Neural progenitor cell (in vitro differentiated cells): ENCODE measurements at regions not wholly inside any gene's neighbourhood (a gene's known extent, or its start where the extent isn't known, plus 50 kb on each side); places are given as distances from the start of the nearest gene placed in this dataset.

ENCODE experiments used
- DNase-seq: peaks from one replicate; pipeline ENCODE4 v3.0.0-alpha.2; 2016; ENCODE audit warnings: low spot score
- H2AFZ ChIP-seq: fragments of 200-600 bp; sonication (generic); replicated peaks from 2 replicates; pipeline ENCODE4 v1.6.1; 2016; ENCODE audit warnings: antibody characterized with exemption
- H3F3A ChIP-seq: fragments of 200-600 bp; sonication (generic); 2 replicates; pipeline ENCODE4 v1.6.1; 2016; ENCODE audit warnings: antibody characterized with exemption, low read depth
- H3K27ac ChIP-seq: fragments of 200-600 bp; sonication (generic); 2 replicates; pipeline ENCODE4 v1.5.1; 2016; ENCODE audit warnings: mild to moderate bottlenecking
- H3K27me3 ChIP-seq: fragments of 200-600 bp; sonication (generic); 2 replicates; pipeline ENCODE4 v1.6.1; 2016; ENCODE audit warnings: mild to moderate bottlenecking, moderate library complexity
- H3K36me3 ChIP-seq: fragments of 200-600 bp; sonication (generic); 2 replicates; pipeline ENCODE4 v1.5.1; 2016
- H3K4me1 ChIP-seq: fragments of 200-600 bp; sonication (generic); 2 replicates; pipeline ENCODE4 v1.6.1; 2016; ENCODE audit warnings: mixed run types
- H3K4me2 ChIP-seq: fragments of 200-600 bp; sonication (generic); 2 replicates; pipeline ENCODE4 v1.6.1; 2016
- H3K4me3 ChIP-seq: fragments of 200-600 bp; sonication (generic); 2 replicates; pipeline ENCODE4 v1.5.1; 2016
- H3K79me2 ChIP-seq: fragments of 200-600 bp; sonication (generic); 2 replicates; pipeline ENCODE4 v1.6.1; 2016; ENCODE audit warnings: low read depth
- H3K9ac ChIP-seq: fragments of 200-600 bp; sonication (generic); 2 replicates; pipeline ENCODE4 v1.6.1; 2016
- H3K9me3 ChIP-seq: fragments of 200-600 bp; sonication (generic); 2 replicates; pipeline ENCODE4 v1.5.1; 2016; ENCODE audit warnings: low read depth
- H4K20me1 ChIP-seq: fragments of 200-600 bp; sonication (generic); 2 replicates; pipeline ENCODE4 v1.6.1; 2016; ENCODE audit warnings: low read depth
- H3K27ac Mint-ChIP-seq: 3 replicates; pipeline ENCODE4 v1.8.0; 2021; ENCODE audit warnings: mixed read lengths
- H3K27me3 Mint-ChIP-seq: 2 replicates; pipeline ENCODE4 v1.8.0; 2022; ENCODE audit warnings: low read depth, mild to moderate bottlenecking, inconsistent platforms, moderate library complexity, mixed read lengths; ENCODE audit not compliant: insufficient read depth
- H3K36me3 Mint-ChIP-seq: 3 replicates; pipeline ENCODE4 v1.8.0; 2021; ENCODE audit warnings: mixed read lengths
- H3K4me1 Mint-ChIP-seq: 3 replicates; pipeline ENCODE4 v1.8.0; 2021; ENCODE audit warnings: mixed read lengths
- H3K4me3 Mint-ChIP-seq: 3 replicates; pipeline ENCODE4 v1.8.0; 2021; ENCODE audit warnings: mild to moderate bottlenecking, moderate library complexity, mixed read lengths
- H3K9me3 Mint-ChIP-seq: 3 replicates; pipeline ENCODE4 v1.8.0; 2020; ENCODE audit warnings: mixed read lengths
- CTCF ChIP-seq: fragments of 200-600 bp; sonication (generic); IDR thresholded peaks from 2 replicates; pipeline ENCODE4 v1.5.1; 2017; ENCODE audit warnings: antibody characterized with exemption, mild to moderate bottlenecking
- EZH2 ChIP-seq: fragments of 200-600 bp; sonication (generic); IDR thresholded peaks from 2 replicates; pipeline ENCODE4 v1.6.1; 2017; ENCODE audit warnings: antibody characterized with exemption, mild to moderate bottlenecking, moderate library complexity
- EZH2phosphoT487 ChIP-seq: fragments of 200-600 bp; sonication (generic); IDR thresholded peaks from 2 replicates; pipeline ENCODE4 v1.6.1; 2017; ENCODE audit warnings: antibody characterized with exemption

DNA sequence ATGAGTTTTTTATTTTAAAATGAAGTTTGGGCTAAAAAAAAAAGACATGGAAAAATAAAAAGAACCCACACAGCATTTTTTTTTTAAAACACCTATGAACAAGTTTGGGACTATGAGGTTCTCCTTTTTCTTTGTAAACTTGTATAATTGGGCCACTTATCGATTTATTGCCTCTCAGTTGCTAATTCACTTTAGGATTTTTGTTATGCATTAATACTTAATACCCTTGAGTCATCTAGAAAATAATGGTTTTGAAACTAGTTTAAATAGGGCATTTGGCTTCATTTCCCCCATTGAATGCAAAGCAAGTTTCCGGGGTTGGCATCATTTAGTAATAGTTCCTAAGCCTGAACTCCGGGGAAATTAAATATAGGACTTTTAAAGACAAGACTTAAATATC is 312.8 kb upstream of the RGS6 start:
- DNase-seq = no peak
- TF ChIP-seq EZH2phosphoT487 = no peak
- TF ChIP-seq CTCF = no peak
- no peak for TF ChIP-seq EZH2
- Histone ChIP-seq H3K9me3 (no peaks in the 10 kb centered on the region), H3K27me3 (no peaks in the 10 kb centered on the region), H3K4me1 (peaks cover 4% of the 10 kb centered on the region), H3K4me3 (no peak overlapping the region), H3K9ac (no peak overlapping the region), H3K36me3 (no peaks in the 10 kb centered on the region), H3K79me2 (no peaks in the 10 kb centered on the region), H3K27ac (no peak overlapping the region), H3K4me2 (no peak overlapping the region), H2AFZ (no peak overlapping the region), H4K20me1 (no peaks in the 10 kb centered on the region), H3F3A (no peaks in the 10 kb centered on the region)
- H3K4me1 Mint-ChIP-seq = peaks cover 7% of the 10 kb centered on the region
- H3K4me3 Mint-ChIP-seq = no peak overlapping the region
- no peak overlapping the region for H3K27ac Mint-ChIP-seq
- H3K36me3 Mint-ChIP-seq = peaks cover 22% of the 10 kb centered on the region
- H3K27me3 Mint-ChIP-seq = no peaks in the 10 kb centered on the region
- H3K9me3 Mint-ChIP-seq = no peaks in the 10 kb centered on the region

DNA sequence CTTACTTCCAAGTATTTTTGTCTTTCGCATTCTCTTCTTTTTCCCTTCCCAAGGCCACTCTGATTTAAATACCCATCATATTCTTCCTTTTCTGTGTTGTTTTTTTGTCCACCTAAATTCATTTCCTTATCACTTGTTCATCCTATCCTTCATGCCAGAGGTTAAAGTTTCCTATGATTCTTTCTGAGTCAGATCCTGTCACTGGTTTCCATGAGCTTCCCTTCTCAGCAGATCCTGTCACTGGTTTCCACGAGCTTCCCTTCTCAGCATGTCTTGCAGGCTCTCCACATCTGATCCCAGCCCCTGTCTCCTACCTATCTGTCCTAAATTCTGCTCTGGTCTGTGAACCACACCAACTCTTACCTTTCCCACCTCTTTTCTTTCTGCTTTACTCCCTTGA is 311.8 kb upstream of the RGS6 start:
- no peak overlapping the region for H3K9ac ChIP-seq

DNA sequence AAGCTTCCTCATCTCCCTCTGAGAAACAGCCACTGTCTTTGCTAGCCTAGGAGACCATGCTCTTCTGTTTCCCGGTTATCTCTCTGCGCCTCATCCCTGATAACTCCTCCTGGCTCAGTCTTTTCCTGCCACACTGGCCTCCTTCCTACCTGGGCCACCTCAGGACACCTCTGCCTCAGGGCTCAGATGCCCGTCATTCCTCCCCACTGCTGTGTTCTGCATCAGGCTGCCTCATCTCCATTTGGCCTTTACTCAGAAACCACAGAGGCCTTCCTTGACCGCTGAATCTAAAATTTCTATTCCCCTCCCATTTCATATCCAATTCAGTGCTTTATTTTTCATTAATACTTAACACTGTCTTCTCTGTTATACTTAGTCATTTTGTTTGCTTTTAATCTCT is 311.0 kb upstream of the RGS6 start:
- no peak for DNase-seq

More for the DNA sequence above, 311.8 kb upstream of the RGS6 start:
- Mint-ChIP-seq H3K27me3 (no peaks in the 10 kb centered on the region), H3K4me1 (peaks cover 7% of the 10 kb centered on the region), H3K9me3 (no peaks in the 10 kb centered on the region), H3K4me3 (no peak overlapping the region), H3K36me3 (peaks cover 23% of the 10 kb centered on the region), H3K27ac (no peak overlapping the region)
- Histone ChIP-seq H3K4me1 (peaks cover 4% of the 10 kb centered on the region), H3K27me3 (no peaks in the 10 kb centered on the region), H3K4me2 (no peak overlapping the region), H4K20me1 (no peaks in the 10 kb centered on the region), H3K9me3 (no peaks in the 10 kb centered on the region), H3K79me2 (no peaks in the 10 kb centered on the region), H3K36me3 (no peaks in the 10 kb centered on the region), H3K4me3 (no peak overlapping the region), H3K27ac (no peak overlapping the region), H2AFZ (no peak overlapping the region), H3F3A (no peaks in the 10 kb centered on the region)
- DNase-seq = no peak
- TF ChIP-seq CTCF = no peak
- TF ChIP-seq EZH2phosphoT487 = no peak
- no peak for TF ChIP-seq EZH2

More for the DNA sequence above, 311.0 kb upstream of the RGS6 start:
- Histone ChIP-seq H3K4me1 (peaks cover 4% of the 10 kb centered on the region), H3K9ac (no peak overlapping the region), H3K4me3 (no peak overlapping the region), H3K36me3 (no peaks in the 10 kb centered on the region), H3K27me3 (no peaks in the 10 kb centered on the region), H4K20me1 (no peaks in the 10 kb centered on the region), H3F3A (no peaks in the 10 kb centered on the region), H3K79me2 (no peaks in the 10 kb centered on the region), H3K4me2 (no peak overlapping the region), H2AFZ (no peak overlapping the region), H3K9me3 (no peaks in the 10 kb centered on the region), H3K27ac (no peak overlapping the region)
- peaks cover 10% of the 10 kb centered on the region for H3K4me1 Mint-ChIP-seq
- no peaks in the 10 kb centered on the region for H3K27me3 Mint-ChIP-seq
- peaks cover 23% of the 10 kb centered on the region for H3K36me3 Mint-ChIP-seq
- H3K27ac Mint-ChIP-seq = no peak overlapping the region
- TF ChIP-seq EZH2 (no peak), CTCF (no peak), EZH2phosphoT487 (no peak)
- no peaks in the 10 kb centered on the region for H3K9me3 Mint-ChIP-seq
- H3K4me3 Mint-ChIP-seq = no peak overlapping the region
